ENCODE measurements at regions not wholly inside any gene's neighbourhood (a gene's known extent, or its start where the extent isn't known, plus 50 kb on each side); places are given as distances from the start of the nearest gene placed in this dataset.

DNA sequence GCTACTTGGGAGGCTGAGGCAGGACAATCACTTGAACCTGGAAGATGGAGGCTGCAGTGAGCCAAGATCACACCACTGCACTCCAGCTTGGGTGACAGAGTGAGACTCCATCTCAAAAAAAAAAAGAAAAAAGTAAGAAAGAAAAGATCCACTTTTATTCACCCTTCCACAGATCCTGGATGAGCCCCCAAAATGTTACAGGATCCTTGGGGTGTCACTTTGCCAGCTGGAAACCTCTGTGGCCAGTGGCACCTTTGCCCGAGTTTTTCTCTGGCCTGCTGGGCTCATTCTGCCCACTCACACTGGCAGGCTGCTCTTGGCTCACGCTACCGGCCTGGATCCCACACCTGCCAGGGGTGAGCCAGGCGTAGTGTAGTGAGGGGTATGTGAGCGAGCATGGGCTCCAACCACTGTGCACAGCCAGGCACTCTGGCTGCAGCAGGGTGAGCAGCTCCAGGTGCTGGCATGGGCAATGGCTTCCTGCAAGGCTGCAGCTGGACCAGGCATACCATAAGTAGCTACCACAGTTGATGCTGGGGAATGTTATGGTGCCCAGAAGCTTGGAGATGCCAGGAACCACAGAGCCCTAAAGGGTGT, 57.8 kb upstream of the C15orf39 start:
- TF ChIP-seq, protein P1, sequence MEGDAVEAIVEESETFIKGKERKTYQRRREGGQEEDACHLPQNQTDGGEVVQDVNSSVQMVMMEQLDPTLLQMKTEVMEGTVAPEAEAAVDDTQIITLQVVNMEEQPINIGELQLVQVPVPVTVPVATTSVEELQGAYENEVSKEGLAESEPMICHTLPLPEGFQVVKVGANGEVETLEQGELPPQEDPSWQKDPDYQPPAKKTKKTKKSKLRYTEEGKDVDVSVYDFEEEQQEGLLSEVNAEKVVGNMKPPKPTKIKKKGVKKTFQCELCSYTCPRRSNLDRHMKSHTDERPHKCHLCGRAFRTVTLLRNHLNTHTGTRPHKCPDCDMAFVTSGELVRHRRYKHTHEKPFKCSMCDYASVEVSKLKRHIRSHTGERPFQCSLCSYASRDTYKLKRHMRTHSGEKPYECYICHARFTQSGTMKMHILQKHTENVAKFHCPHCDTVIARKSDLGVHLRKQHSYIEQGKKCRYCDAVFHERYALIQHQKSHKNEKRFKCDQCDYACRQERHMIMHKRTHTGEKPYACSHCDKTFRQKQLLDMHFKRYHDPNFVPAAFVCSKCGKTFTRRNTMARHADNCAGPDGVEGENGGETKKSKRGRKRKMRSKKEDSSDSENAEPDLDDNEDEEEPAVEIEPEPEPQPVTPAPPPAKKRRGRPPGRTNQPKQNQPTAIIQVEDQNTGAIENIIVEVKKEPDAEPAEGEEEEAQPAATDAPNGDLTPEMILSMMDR (IDR thresholded peaks at IDR 0.05; ENCODE audit: poor library complexity): no peak
- no peak for TF ChIP-seq EZH2 (IDR thresholded peaks at IDR 0.05; ENCODE audit: borderline replicate concordance)

Data from hepatocyte (in vitro differentiated cells).